Type B pancreatic cell (in vitro differentiated cells): ENCODE measurements at regions not wholly inside any gene's neighbourhood (a gene's known extent, or its start where the extent isn't known, plus 50 kb on each side); places are given as distances from the start of the nearest gene placed in this dataset.

ENCODE experiments used
- DNase-seq: peaks from one replicate; pipeline ENCODE4 v3.0.0; 2021; ENCODE audit warnings: mixed read lengths; ENCODE audit not compliant: unreplicated experiment; ENCODE audit errors: extremely low spot score
- H3K27ac Mint-ChIP-seq: 2 replicates; pipeline ENCODE4 v1.8.0; 2021; ENCODE audit warnings: mild to moderate bottlenecking, mixed read lengths
- H3K27me3 Mint-ChIP-seq: 2 replicates; pipeline ENCODE4 v1.8.0; 2021; ENCODE audit warnings: mixed read lengths
- H3K36me3 Mint-ChIP-seq: 2 replicates; pipeline ENCODE4 v1.8.0; 2021; ENCODE audit warnings: mixed read lengths
- H3K4me1 Mint-ChIP-seq: one replicate; pipeline ENCODE4 v1.8.0; 2021; ENCODE audit warnings: mixed read lengths; ENCODE audit not compliant: unreplicated experiment
- H3K4me3 Mint-ChIP-seq: 2 replicates; pipeline ENCODE4 v1.8.0; 2021; ENCODE audit warnings: mild to moderate bottlenecking, mixed read lengths
- H3K9me3 Mint-ChIP-seq: 2 replicates; pipeline ENCODE4 v1.8.0; 2021; ENCODE audit warnings: mixed read lengths
- TF ChIP-seq, protein P1 (sequence below): fragments of 200-600 bp; sonication (generic); conservative IDR thresholded peaks from 2 replicates; pipeline ENCODE4 v1.5.0; 2021; ENCODE audit warnings: antibody characterized with exemption, mild to moderate bottlenecking

DNA sequence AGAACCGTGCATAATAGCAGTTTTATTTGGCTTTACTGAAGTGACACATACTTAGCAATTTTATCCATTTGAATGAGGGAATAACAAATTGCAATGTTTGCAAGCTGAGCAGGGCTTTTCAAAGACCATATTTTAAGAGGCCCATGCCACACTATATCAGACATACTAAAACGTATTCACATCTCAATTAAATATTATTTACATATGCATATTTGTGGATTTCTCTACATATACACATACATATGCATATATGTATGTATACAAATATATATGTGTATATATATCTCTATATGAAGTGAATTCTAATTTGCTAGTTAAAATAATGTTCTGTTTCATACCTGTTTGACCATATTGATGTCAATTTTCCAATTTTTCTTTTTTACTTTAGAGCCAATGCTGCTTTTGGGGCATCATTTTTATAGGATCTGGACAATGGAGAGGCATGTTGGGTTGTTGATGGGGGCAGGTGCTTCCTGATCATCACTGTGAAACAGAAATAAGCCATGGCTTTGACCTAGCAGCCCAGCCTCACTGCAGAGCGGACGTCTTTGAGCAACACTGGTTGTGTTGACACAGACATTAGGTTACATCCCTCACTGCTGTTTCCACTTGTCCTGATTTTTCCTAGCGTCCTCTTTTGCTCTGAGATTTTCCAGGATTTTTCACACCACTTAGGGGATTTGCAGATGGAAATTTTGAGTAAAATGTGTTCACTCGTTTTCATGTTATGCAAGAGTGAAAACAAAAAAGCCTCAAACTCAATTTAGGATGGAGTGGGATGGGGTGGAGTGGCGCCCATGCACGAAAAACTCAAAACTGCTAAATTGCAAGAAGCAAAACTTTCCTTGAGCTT is 56.9 kb downstream of the RDH14 start:
- Mint-ChIP-seq H3K27me3 (peaks cover 20% of the 10 kb centered on the region), H3K4me3 (no peak overlapping the region), H3K36me3 (no peaks in the 10 kb centered on the region), H3K9me3 (no peaks in the 10 kb centered on the region), H3K4me1 (peaks cover 4% of the 10 kb centered on the region), H3K27ac (no peak overlapping the region)
- TF ChIP-seq, protein P1, sequence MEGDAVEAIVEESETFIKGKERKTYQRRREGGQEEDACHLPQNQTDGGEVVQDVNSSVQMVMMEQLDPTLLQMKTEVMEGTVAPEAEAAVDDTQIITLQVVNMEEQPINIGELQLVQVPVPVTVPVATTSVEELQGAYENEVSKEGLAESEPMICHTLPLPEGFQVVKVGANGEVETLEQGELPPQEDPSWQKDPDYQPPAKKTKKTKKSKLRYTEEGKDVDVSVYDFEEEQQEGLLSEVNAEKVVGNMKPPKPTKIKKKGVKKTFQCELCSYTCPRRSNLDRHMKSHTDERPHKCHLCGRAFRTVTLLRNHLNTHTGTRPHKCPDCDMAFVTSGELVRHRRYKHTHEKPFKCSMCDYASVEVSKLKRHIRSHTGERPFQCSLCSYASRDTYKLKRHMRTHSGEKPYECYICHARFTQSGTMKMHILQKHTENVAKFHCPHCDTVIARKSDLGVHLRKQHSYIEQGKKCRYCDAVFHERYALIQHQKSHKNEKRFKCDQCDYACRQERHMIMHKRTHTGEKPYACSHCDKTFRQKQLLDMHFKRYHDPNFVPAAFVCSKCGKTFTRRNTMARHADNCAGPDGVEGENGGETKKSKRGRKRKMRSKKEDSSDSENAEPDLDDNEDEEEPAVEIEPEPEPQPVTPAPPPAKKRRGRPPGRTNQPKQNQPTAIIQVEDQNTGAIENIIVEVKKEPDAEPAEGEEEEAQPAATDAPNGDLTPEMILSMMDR = no peak
- DNase-seq = no peak

DNA sequence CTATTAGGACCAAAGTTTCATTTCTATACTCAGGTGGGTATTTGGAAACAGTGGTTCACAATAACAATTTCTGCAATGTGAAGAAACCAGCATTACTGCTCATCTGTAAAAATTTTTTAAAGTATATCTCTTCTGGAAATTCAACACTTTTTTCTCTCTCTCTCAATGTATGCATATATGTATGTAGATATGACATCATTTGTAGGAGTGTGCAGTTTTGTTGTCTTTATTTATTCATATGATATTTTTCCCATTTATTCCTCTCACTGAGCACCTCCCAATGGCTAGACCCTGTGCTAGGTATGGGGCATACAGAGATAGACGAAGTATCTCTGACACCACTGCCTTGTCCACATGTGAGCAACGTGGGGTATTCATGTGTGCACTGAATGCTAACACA is 58.3 kb downstream of the RDH14 start:
- Mint-ChIP-seq H3K27me3 (peaks cover 20% of the 10 kb centered on the region), H3K4me3 (no peak overlapping the region), H3K27ac (no peak overlapping the region), H3K4me1 (peaks cover 4% of the 10 kb centered on the region), H3K9me3 (no peaks in the 10 kb centered on the region), H3K36me3 (no peaks in the 10 kb centered on the region)
- no peak for DNase-seq
- TF ChIP-seq, protein P1 = no peak

DNA sequence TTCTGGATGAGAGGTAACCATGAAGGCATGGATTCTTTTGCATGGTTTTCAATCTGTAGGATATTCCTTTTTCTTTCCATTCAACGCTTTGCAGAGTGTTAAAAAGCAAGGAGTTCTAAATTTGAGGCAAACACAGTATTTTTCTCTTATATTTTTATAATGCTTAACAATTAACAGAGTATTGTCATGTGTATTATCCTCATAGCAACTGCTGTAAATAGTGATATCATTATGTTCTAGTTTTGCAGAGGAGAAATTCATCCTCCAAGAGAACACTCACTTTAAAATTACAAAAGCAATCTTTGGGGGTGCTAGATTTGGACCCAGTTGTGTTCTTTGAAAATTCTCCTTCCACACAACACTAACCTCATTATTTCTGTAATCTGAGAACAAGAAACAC is 58.7 kb downstream of the RDH14 start:
- no peaks in the 10 kb centered on the region for H3K36me3 Mint-ChIP-seq
- H3K27me3 Mint-ChIP-seq = peaks cover 20% of the 10 kb centered on the region
- no peaks in the 10 kb centered on the region for H3K9me3 Mint-ChIP-seq
- DNase-seq = no peak
- H3K27ac Mint-ChIP-seq = no peak overlapping the region
- no peak overlapping the region for H3K4me3 Mint-ChIP-seq
- TF ChIP-seq, protein P1 = no peak
- peaks cover 4% of the 10 kb centered on the region for H3K4me1 Mint-ChIP-seq

DNA sequence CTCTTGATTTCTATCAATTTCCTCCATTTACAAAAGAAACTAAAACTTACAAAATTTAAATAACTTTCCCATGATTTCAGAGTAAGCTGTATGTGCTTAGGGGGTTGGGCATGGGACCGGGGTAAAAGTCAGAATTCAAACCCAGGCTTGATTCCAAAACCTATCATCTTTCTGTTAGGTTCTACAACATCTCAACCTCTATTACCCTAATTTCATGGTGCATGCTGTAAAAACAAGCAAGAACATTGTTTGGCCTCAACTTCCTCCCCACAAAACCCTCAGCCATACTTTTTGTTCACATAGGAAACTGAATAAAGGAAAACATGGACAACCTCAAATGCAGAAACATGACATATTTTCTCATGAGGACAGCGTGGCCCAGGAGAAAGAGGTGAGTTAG is 59.3 kb downstream of the RDH14 start:
- H3K4me3 Mint-ChIP-seq = no peak overlapping the region
- peaks cover 20% of the 10 kb centered on the region for H3K27me3 Mint-ChIP-seq
- H3K27ac Mint-ChIP-seq = no peak overlapping the region
- DNase-seq = no peak
- TF ChIP-seq, protein P1 = no peak
- no peaks in the 10 kb centered on the region for H3K36me3 Mint-ChIP-seq
- H3K9me3 Mint-ChIP-seq = no peaks in the 10 kb centered on the region
- H3K4me1 Mint-ChIP-seq = peaks cover 4% of the 10 kb centered on the region

DNA sequence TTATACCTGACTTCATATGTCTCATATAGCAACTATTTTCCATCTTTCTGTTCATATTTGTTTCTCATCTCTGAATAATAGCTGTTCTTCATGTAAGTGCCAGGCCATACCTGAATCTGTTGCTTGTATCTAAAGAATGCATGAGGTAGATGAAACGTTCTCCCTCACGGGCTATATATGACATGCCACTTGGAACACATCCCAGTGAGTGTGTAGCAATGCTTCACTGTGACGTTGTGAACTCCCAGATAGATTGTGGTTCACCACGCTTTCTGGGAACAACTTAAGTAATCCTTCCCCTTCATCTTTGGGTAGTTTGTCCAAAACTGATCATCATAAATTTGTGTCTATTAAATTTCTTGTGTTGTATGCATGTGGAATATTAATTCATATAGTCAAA is 60.1 kb downstream of the RDH14 start:
- Mint-ChIP-seq H3K9me3 (no peaks in the 10 kb centered on the region), H3K4me1 (peaks cover 3% of the 10 kb centered on the region), H3K36me3 (no peaks in the 10 kb centered on the region), H3K27me3 (peaks cover 19% of the 10 kb centered on the region), H3K27ac (no peak overlapping the region), H3K4me3 (no peak overlapping the region)
- no peak for DNase-seq
- TF ChIP-seq, protein P1 = no peak
